ENCODE measurements at regions not wholly inside any gene's neighbourhood (a gene's known extent, or its start where the extent isn't known, plus 50 kb on each side); places are given as distances from the start of the nearest gene placed in this dataset.

DNA sequence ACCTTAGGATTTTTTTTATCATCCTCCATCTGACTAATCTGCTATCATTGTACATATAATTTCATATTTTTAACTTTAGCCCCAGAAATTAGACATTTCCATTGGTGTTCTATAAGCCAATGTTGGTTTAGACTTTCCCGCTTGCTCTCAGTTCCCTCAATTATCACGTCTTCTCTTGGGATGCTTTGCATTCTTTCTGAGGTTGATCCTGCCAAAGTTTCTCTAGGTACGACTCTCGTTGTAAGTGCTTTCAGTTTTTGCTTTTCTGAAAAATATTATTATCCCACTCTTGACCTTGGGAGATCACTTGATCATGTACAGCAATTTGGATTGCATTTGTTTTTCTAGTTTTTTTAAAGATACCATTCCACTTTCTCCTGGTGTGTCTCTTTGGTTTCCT lies 270.2 kb downstream of the IRS2 start:
- TF ChIP-seq POLR2A (IDR thresholded peaks at IDR 0.05) = no peak
- TF ChIP-seq CTCF (IDR thresholded peaks at IDR 0.05) = no peak
- TF ChIP-seq POLR2AphosphoS5 (IDR thresholded peaks at IDR 0.05; ENCODE audit: insufficient read depth in 1 of 2, low read depth in 1 of 2) = no peak

Data from vagina (tissue), 2 donors.